ENCODE measurements at regions not wholly inside any gene's neighbourhood (a gene's known extent, or its start where the extent isn't known, plus 50 kb on each side); places are given as distances from the start of the nearest gene placed in this dataset.

GRCh38 chr4:18262832-18263231, 241.3 kb upstream of the LCORL start (continued):
- TF ChIP-seq ZBTB10 (CRISPR knock-in tag; IDR thresholded peaks at IDR 0.05; ENCODE audit: borderline replicate concordance): no peak
- TF ChIP-seq IRF1 (CRISPR knock-in tag; IDR thresholded peaks at IDR 0.05; ENCODE audit: low read depth): no peak
- no peak for TF ChIP-seq ZFP41 (CRISPR knock-in tag; IDR thresholded peaks at IDR 0.05; ENCODE audit: borderline replicate concordance)
- TF ChIP-seq GTF3A (CRISPR knock-in tag; conservative IDR thresholded peaks at IDR 0.05): no peak
- no peak for TF ChIP-seq NFRKB (IDR thresholded peaks at IDR 0.05)
- no peak for TF ChIP-seq CEBPZ (IDR thresholded peaks at IDR 0.05; ENCODE audit: low read length)
- TF ChIP-seq TARDBP (CRISPR knock-in tag; IDR thresholded peaks at IDR 0.05): no peak
- no peak for TF ChIP-seq MTA1 (CRISPR knock-in tag; IDR thresholded peaks at IDR 0.05; ENCODE audit: borderline replicate concordance)
- no peak for TF ChIP-seq ZNF17 (CRISPR knock-in tag; IDR thresholded peaks at IDR 0.05)
- no peak for TF ChIP-seq CEBPG (CRISPR knock-in tag; IDR thresholded peaks at IDR 0.05)
- no peak for TF ChIP-seq SNAI1 (CRISPR knock-in tag; IDR thresholded peaks at IDR 0.05; ENCODE audit: borderline replicate concordance)
- TF ChIP-seq ZGPAT (CRISPR knock-in tag; IDR thresholded peaks at IDR 0.05): no peak
- no peak for TF ChIP-seq PREB (CRISPR knock-in tag; IDR thresholded peaks at IDR 0.05)
- TF ChIP-seq ZBTB2 (CRISPR knock-in tag; IDR thresholded peaks at IDR 0.05; ENCODE audit: low read depth): no peak

Data from HepG2 (cell line).